WTC11 (cell line): ENCODE measurements at regions not wholly inside any gene's neighbourhood (a gene's known extent, or its start where the extent isn't known, plus 50 kb on each side); places are given as distances from the start of the nearest gene placed in this dataset.

Experiments used
- ATAC-seq: fragments of 200-7000 bp; cut with Tn5 transposase; 2 replicates; pipeline ENCODE4 v1.10.0; 2021; ENCODE audit warnings: mild to moderate bottlenecking, moderate library complexity
- CTCF ChIA-PET: fragments of 300-600 bp; sonication (Branson Sonifier 250); formaldehyde crosslinking; loops from one replicate; lab custom pipeline; 2021; ENCODE audit warnings: antibody characterized with exemption; lab: Charles Lee
- POLR2A ChIA-PET: fragments of 350-600 bp; sonication (Branson Sonifier 250); formaldehyde crosslinking; loops from one replicate; lab custom pipeline; 2021; ENCODE audit warnings: antibody characterized with exemption; lab: Charles Lee
- DNase-seq: peaks from one replicate; pipeline ENCODE4 v3.0.0; 2021; ENCODE audit warnings: low spot score
- H3K27ac Mint-ChIP-seq: 2 replicates; pipeline ENCODE4 v1.8.0; 2021; ENCODE audit warnings: mixed read lengths
- H3K27me3 Mint-ChIP-seq: 2 replicates; pipeline ENCODE4 v1.8.0; 2021; ENCODE audit warnings: low read depth, mild to moderate bottlenecking, moderate library complexity, mixed read lengths
- H3K36me3 Mint-ChIP-seq: 2 replicates; pipeline ENCODE4 v1.8.0; 2021; ENCODE audit warnings: mixed read lengths
- H3K4me1 Mint-ChIP-seq: 2 replicates; pipeline ENCODE4 v1.8.0; 2022; ENCODE audit warnings: mixed read lengths
- H3K4me3 Mint-ChIP-seq: 2 replicates; pipeline ENCODE4 v1.8.0; 2021; ENCODE audit warnings: mild to moderate bottlenecking, moderate library complexity, mixed read lengths
- H3K9me3 Mint-ChIP-seq: 2 replicates; pipeline ENCODE4 v1.8.0; 2021; ENCODE audit warnings: mixed read lengths
- ATF1 ChIP-seq: sonication (generic); formaldehyde crosslinking; IDR thresholded peaks from 2 replicates; pipeline ENCODE4 v1.8.1; 2023; ENCODE audit warnings: mild to moderate bottlenecking, moderate library complexity, missing genetic modification reagents
- ESRRA ChIP-seq: sonication (generic); formaldehyde crosslinking; IDR thresholded peaks from 2 replicates; pipeline ENCODE4 v1.8.1; 2022; ENCODE audit warnings: mild to moderate bottlenecking, missing genetic modification reagents, borderline replicate concordance
- ETV6 ChIP-seq: sonication (generic); formaldehyde crosslinking; IDR thresholded peaks from 2 replicates; pipeline ENCODE4 v1.8.1; 2022; ENCODE audit warnings: mild to moderate bottlenecking, missing genetic modification reagents
- FOXK1 ChIP-seq: sonication (generic); formaldehyde crosslinking; IDR thresholded peaks from 2 replicates; pipeline ENCODE4 v1.8.0; 2022; ENCODE audit warnings: mild to moderate bottlenecking, moderate library complexity, missing genetic modification reagents
- GRHL2 ChIP-seq: fragments of 250-450 bp; sonication (Bioruptor Pico); IDR thresholded peaks from 2 replicates; pipeline ENCODE4 v1.8.0; 2022; ENCODE audit warnings: mild to moderate bottlenecking, moderate library complexity; ENCODE audit not compliant: insufficient replicate concordance, severe bottlenecking
- HMGA2 ChIP-seq: fragments of 250-450 bp; sonication (Bioruptor Pico); IDR thresholded peaks from 2 replicates; pipeline ENCODE4 v1.4.0; 2021; ENCODE audit warnings: mild to moderate bottlenecking, moderate library complexity
- NR1H2 ChIP-seq: sonication (generic); formaldehyde crosslinking; IDR thresholded peaks from 2 replicates; pipeline ENCODE4 v1.9.0; 2021; ENCODE audit warnings: mild to moderate bottlenecking, moderate library complexity, missing genetic modification reagents
- TP53 ChIP-seq: sonication (generic); formaldehyde crosslinking; IDR thresholded peaks from 2 replicates; pipeline ENCODE4 v1.8.1; 2023; ENCODE audit warnings: mild to moderate bottlenecking, missing genetic modification reagents
- ZBTB21 ChIP-seq: sonication (generic); formaldehyde crosslinking; IDR thresholded peaks from 2 replicates; pipeline ENCODE4 v1.8.1; 2023; ENCODE audit warnings: mild to moderate bottlenecking, missing genetic modification reagents, borderline replicate concordance
- ZNF219 ChIP-seq: sonication (generic); formaldehyde crosslinking; IDR thresholded peaks from 2 replicates; pipeline ENCODE4 v1.8.0; 2023; ENCODE audit warnings: missing genetic modification reagents, mild to moderate bottlenecking, borderline replicate concordance
- ZNF416 ChIP-seq: fragments of 250-450 bp; sonication (Bioruptor Pico); IDR thresholded peaks from 2 replicates; pipeline ENCODE4 v1.9.0; 2021; ENCODE audit warnings: mild to moderate bottlenecking, inconsistent platforms
- TF ChIP-seq, protein P1 (sequence below): fragments of 200-600 bp; IDR thresholded peaks from 2 replicates; pipeline ENCODE4 v1.8.0; 2022; ENCODE audit warnings: antibody characterized with exemption
- TF ChIP-seq, protein P2 (sequence below): fragments of 250-450 bp; sonication (Bioruptor Pico); IDR thresholded peaks from 2 replicates; pipeline ENCODE4 v1.9.0; 2021; ENCODE audit warnings: moderate library complexity, mild to moderate bottlenecking, inconsistent platforms, borderline replicate concordance
- TF ChIP-seq, protein P3 (sequence below): fragments of 250-450 bp; sonication (Bioruptor Pico); IDR thresholded peaks from 2 replicates; pipeline ENCODE4 v1.9.0; 2021; ENCODE audit warnings: mild to moderate bottlenecking
- TF ChIP-seq, protein P4 (sequence below): sonication (generic); formaldehyde crosslinking; IDR thresholded peaks from 2 replicates; pipeline ENCODE4 v1.8.1; 2022; ENCODE audit warnings: missing genetic modification reagents, borderline replicate concordance
- TF ChIP-seq, protein P5 (sequence below): sonication (generic); formaldehyde crosslinking; IDR thresholded peaks from 2 replicates; pipeline ENCODE4 v1.8.0; 2022; ENCODE audit warnings: mild to moderate bottlenecking, missing genetic modification reagents
- TF ChIP-seq, protein P6 (sequence below): fragments of 250-450 bp; sonication (Bioruptor Pico); conservative IDR thresholded peaks from 2 replicates; pipeline ENCODE4 v1.9.0; 2021; ENCODE audit warnings: mild to moderate bottlenecking

DNA sequence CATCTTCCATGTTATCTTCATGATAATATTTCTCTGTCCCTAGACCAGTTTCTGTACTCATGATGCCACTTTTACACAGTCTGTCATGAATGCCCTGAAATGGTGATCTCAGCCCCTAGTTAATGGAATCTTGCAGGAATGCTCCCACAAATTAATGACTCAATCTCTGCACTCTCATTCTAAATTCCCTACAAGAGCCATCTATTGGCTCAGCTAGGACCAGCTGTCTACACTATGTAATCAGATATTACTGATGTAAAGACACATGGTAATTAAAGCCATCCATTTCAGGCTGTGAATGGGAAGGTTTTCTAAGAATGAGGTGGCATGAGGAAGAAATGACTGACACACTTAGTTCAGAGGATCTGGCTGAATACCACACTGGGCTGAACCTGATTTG lies 199.1 kb upstream of the KCND3 start:
- no peak for TF ChIP-seq ZBTB21 (CRISPR knock-in tag)
- TF ChIP-seq ZNF219 (CRISPR knock-in tag): no peak
- TF ChIP-seq, protein P1, sequence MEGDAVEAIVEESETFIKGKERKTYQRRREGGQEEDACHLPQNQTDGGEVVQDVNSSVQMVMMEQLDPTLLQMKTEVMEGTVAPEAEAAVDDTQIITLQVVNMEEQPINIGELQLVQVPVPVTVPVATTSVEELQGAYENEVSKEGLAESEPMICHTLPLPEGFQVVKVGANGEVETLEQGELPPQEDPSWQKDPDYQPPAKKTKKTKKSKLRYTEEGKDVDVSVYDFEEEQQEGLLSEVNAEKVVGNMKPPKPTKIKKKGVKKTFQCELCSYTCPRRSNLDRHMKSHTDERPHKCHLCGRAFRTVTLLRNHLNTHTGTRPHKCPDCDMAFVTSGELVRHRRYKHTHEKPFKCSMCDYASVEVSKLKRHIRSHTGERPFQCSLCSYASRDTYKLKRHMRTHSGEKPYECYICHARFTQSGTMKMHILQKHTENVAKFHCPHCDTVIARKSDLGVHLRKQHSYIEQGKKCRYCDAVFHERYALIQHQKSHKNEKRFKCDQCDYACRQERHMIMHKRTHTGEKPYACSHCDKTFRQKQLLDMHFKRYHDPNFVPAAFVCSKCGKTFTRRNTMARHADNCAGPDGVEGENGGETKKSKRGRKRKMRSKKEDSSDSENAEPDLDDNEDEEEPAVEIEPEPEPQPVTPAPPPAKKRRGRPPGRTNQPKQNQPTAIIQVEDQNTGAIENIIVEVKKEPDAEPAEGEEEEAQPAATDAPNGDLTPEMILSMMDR: no peak
- no peak for TF ChIP-seq FOXK1 (CRISPR knock-in tag)
- TF ChIP-seq ETV6 (CRISPR knock-in tag): no peak
- TF ChIP-seq, protein P2, sequence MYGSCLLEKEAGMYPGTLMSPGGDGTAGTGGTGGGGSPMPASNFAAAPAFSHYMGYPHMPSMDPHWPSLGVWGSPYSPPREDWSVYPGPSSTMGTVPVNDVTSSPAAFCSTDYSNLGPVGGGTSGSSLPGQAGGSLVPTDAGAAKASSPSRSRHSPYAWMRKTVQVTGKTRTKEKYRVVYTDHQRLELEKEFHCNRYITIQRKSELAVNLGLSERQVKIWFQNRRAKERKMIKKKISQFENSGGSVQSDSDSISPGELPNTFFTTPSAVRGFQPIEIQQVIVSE (CRISPR knock-in tag): no peak
- no peak for TF ChIP-seq HMGA2
- no peak for TF ChIP-seq TP53 (CRISPR knock-in tag)
- TF ChIP-seq, protein P3, sequence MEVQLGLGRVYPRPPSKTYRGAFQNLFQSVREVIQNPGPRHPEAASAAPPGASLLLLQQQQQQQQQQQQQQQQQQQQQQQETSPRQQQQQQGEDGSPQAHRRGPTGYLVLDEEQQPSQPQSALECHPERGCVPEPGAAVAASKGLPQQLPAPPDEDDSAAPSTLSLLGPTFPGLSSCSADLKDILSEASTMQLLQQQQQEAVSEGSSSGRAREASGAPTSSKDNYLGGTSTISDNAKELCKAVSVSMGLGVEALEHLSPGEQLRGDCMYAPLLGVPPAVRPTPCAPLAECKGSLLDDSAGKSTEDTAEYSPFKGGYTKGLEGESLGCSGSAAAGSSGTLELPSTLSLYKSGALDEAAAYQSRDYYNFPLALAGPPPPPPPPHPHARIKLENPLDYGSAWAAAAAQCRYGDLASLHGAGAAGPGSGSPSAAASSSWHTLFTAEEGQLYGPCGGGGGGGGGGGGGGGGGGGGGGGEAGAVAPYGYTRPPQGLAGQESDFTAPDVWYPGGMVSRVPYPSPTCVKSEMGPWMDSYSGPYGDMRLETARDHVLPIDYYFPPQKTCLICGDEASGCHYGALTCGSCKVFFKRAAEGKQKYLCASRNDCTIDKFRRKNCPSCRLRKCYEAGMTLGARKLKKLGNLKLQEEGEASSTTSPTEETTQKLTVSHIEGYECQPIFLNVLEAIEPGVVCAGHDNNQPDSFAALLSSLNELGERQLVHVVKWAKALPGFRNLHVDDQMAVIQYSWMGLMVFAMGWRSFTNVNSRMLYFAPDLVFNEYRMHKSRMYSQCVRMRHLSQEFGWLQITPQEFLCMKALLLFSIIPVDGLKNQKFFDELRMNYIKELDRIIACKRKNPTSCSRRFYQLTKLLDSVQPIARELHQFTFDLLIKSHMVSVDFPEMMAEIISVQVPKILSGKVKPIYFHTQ (CRISPR knock-in tag): no peak
- no peak for TF ChIP-seq ESRRA
- TF ChIP-seq ATF1 (CRISPR knock-in tag): no peak
- TF ChIP-seq, protein P4, sequence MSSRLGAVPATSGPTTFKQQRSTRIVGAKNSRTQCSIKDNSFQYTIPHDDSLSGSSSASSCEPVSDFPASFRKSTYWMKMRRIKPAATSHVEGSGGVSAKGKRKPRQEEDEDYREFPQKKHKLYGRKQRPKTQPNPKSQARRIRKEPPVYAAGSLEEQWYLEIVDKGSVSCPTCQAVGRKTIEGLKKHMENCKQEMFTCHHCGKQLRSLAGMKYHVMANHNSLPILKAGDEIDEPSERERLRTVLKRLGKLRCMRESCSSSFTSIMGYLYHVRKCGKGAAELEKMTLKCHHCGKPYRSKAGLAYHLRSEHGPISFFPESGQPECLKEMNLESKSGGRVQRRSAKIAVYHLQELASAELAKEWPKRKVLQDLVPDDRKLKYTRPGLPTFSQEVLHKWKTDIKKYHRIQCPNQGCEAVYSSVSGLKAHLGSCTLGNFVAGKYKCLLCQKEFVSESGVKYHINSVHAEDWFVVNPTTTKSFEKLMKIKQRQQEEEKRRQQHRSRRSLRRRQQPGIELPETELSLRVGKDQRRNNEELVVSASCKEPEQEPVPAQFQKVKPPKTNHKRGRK (CRISPR knock-in tag): no peak
- TF ChIP-seq, protein P5, sequence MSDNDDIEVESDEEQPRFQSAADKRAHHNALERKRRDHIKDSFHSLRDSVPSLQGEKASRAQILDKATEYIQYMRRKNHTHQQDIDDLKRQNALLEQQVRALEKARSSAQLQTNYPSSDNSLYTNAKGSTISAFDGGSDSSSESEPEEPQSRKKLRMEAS: no peak
- no peak for TF ChIP-seq GRHL2 (CRISPR knock-in tag)
- TF ChIP-seq NR1H2: no peak
- TF ChIP-seq, protein P6, sequence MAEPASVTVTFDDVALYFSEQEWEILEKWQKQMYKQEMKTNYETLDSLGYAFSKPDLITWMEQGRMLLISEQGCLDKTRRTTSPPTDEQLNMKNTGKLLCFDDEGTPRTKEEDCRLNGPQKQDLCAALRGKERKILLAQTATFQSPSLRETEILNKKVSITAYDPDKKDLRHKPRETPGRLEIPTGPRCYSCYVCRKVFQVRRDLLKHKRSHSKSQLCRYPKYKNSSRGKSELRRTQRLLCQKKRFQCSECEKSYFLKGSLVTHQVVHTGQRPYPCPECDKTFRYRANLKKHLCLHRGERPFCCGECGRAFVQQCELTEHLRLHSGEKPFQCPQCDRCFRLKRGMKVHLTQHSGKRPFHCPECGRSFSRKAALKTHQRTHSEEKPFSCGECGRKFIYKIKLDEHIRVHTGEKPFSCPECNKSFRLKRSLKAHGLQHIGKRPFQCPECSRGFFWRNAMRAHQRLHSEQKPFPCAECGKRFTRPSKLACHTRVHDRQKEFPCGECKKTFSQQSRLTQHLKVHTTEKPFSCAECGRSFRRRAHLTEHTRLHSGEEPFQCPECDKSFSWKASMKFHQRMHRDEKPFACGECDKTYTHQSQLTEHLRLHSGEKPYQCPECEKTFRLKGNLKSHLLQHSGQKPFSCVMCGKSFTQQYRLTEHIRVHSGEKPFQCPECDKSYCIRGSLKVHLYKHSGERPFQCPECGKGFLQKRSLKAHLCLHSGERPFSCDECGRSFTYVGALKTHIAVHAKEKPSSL (CRISPR knock-in tag): no peak
- TF ChIP-seq ZNF416 (CRISPR knock-in tag): no peak
- H3K36me3 Mint-ChIP-seq: no peaks in the 10 kb centered on the region

More for the DNA sequence above, 199.1 kb upstream of the KCND3 start:
- Mint-ChIP-seq H3K4me1 (no peaks in the 10 kb centered on the region), H3K27me3 (no peaks in the 10 kb centered on the region; the same call in 1 of the 2 replicates), H3K4me3 (no peak overlapping the region), H3K9me3 (peaks cover 8% of the 10 kb centered on the region; the same call in 1 of the 2 replicates), H3K27ac (no peak overlapping the region)
- ChIA-PET CTCF (no interaction called here), POLR2A (no interaction called here)
- ATAC-seq: no peak
- no peak for DNase-seq
